HEK293 (cell line): ENCODE measurements at regions not wholly inside any gene's neighbourhood (a gene's known extent, or its start where the extent isn't known, plus 50 kb on each side); places are given as distances from the start of the nearest gene placed in this dataset.

Experiments
- CTCF ChIA-PET: fragments of 350-600 bp; formaldehyde crosslinking; extraction: SDS; loops from one replicate; lab custom pipeline; 2021; ENCODE audit warnings: antibody characterized with exemption; lab: Yijun Ruan, JAX
- POLR2A ChIA-PET: fragments of 300-600 bp; formaldehyde crosslinking; extraction: SDS; loops from one replicate; lab custom pipeline; 2020; ENCODE audit warnings: antibody characterized with exemption, inconsistent platforms; lab: Yijun Ruan, JAX
- H3K27ac ChIP-seq: fragments of 200-500 bp; sonication (Bioruptor generic); 2 replicates; pipeline ENCODE4 v1.5.1; 2014; ENCODE audit warnings: low read depth, low read length, control low read depth, inconsistent platforms; ENCODE audit errors: extremely low read depth
- H3K36me3 ChIP-seq, 2 experiments: fragments of 200-500 bp in 1 of 2; sonication (Bioruptor generic) in 1 of 2; 1 replicate in 1 of 2; 2 replicates in 1 of 2; pipeline ENCODE4 v1.5.1; 2014 to 2017; ENCODE audit warnings: inconsistent platforms in 2 of 2, low read length in 2 of 2; ENCODE audit not compliant: control insufficient read depth in 2 of 2, insufficient read depth in 1 of 2
- H3K4me1 ChIP-seq: fragments of 200-500 bp; sonication (Bioruptor generic); 2 replicates; pipeline ENCODE4 v1.5.1; 2014; ENCODE audit warnings: mild to moderate bottlenecking, low read length, inconsistent platforms; ENCODE audit not compliant: control insufficient read depth, insufficient read depth
- H3K4me3 ChIP-seq: 2 replicates; pipeline ENCODE4 v1.5.1; 2011; ENCODE audit warnings: low read depth, mild to moderate bottlenecking, control low read depth, low read length, moderate library complexity
- H3K9me3 ChIP-seq: fragments of 200-500 bp; sonication (Bioruptor generic); 2 replicates; pipeline ENCODE4 v1.5.1; 2014; ENCODE audit warnings: low read depth, low read length, inconsistent platforms; ENCODE audit not compliant: control insufficient read depth, insufficient read depth
- HIC1 ChIP-seq: fragments of 450-650 bp; formaldehyde crosslinking; IDR thresholded peaks from 2 replicates; pipeline ENCODE4 v1.5.1; 2016; ENCODE audit warnings: missing biosample characterization, missing genetic modification characterization
- KLF10 ChIP-seq: fragments of 450-650 bp; IDR thresholded peaks from 2 replicates; pipeline ENCODE4 v1.5.1; 2018; ENCODE audit warnings: missing biosample characterization, mild to moderate bottlenecking, missing genetic modification characterization
- SCRT1 ChIP-seq: fragments of 450-650 bp; formaldehyde crosslinking; IDR thresholded peaks from 2 replicates; pipeline ENCODE4 v1.5.1; 2016; ENCODE audit warnings: missing biosample characterization, missing genetic modification characterization, borderline replicate concordance
- SCRT2 ChIP-seq: fragments of 450-650 bp; formaldehyde crosslinking; IDR thresholded peaks from 2 replicates; pipeline ENCODE4 v1.5.1; 2016; ENCODE audit warnings: missing biosample characterization, missing genetic modification characterization
- TCF7L2 ChIP-seq: IDR thresholded peaks from 2 replicates; pipeline ENCODE4 v1.6.1; 2011; ENCODE audit warnings: low read depth, mild to moderate bottlenecking, inconsistent platforms, low read length, moderate library complexity, borderline replicate concordance
- YY2 ChIP-seq: fragments of 450-650 bp; formaldehyde crosslinking; IDR thresholded peaks from 2 replicates; pipeline ENCODE4 v1.5.1; 2016; ENCODE audit warnings: missing biosample characterization, missing genetic modification characterization
- ZBTB17 ChIP-seq: fragments of 450-650 bp; formaldehyde crosslinking; IDR thresholded peaks from 2 replicates; pipeline ENCODE4 v1.5.1; 2016; ENCODE audit warnings: missing biosample characterization, missing genetic modification characterization
- ZFP41 ChIP-seq: fragments of 450-650 bp; formaldehyde crosslinking; IDR thresholded peaks from 2 replicates; pipeline ENCODE4 v1.5.1; 2016; ENCODE audit warnings: missing biosample characterization, missing genetic modification characterization, borderline replicate concordance
- ZNF280C ChIP-seq: fragments of 450-650 bp; formaldehyde crosslinking; IDR thresholded peaks from 2 replicates; pipeline ENCODE4 v1.5.1; 2016; ENCODE audit warnings: missing biosample characterization, missing genetic modification characterization
- ZNF529 ChIP-seq: fragments of 450-650 bp; formaldehyde crosslinking; IDR thresholded peaks from 2 replicates; pipeline ENCODE4 v1.5.1; 2017; ENCODE audit warnings: missing genetic modification characterization, missing biosample characterization; ENCODE audit not compliant: insufficient replicate concordance
- ZNF624 ChIP-seq: fragments of 450-650 bp; formaldehyde crosslinking; IDR thresholded peaks from 2 replicates; pipeline ENCODE4 v1.5.1; 2017; ENCODE audit warnings: missing biosample characterization, missing genetic modification characterization
- ZNF626 ChIP-seq: fragments of 450-650 bp; sonication (Bioruptor Pico); formaldehyde crosslinking; IDR thresholded peaks from 2 replicates; pipeline ENCODE4 v1.5.1; 2018; ENCODE audit warnings: missing biosample characterization, missing genetic modification characterization, inconsistent platforms
- ZNF76 ChIP-seq: fragments of 450-650 bp; formaldehyde crosslinking; IDR thresholded peaks from 2 replicates; pipeline ENCODE4; 2016; ENCODE audit warnings: low read depth, missing biosample characterization, missing genetic modification characterization, borderline replicate concordance
- ZNF785 ChIP-seq: fragments of 450-650 bp; formaldehyde crosslinking; IDR thresholded peaks from 2 replicates; pipeline ENCODE4 v1.5.1; 2016; ENCODE audit warnings: missing biosample characterization, missing genetic modification characterization
- ZNF843 ChIP-seq: fragments of 450-650 bp; formaldehyde crosslinking; IDR thresholded peaks from 2 replicates; pipeline ENCODE4 v1.5.1; 2016; ENCODE audit warnings: missing biosample characterization, missing genetic modification characterization
- TF ChIP-seq, protein P1 (sequence below): fragments of 450-650 bp; formaldehyde crosslinking; IDR thresholded peaks from 2 replicates; pipeline ENCODE4 v1.5.1; 2016; ENCODE audit warnings: missing biosample characterization, missing genetic modification characterization

GRCh38 chr5:1950708-1951103, 68.0 kb upstream of the IRX4 start (continued):
- peak; percentile 100 for TF ChIP-seq HIC1 (tag by site-specific recombination)
- TF ChIP-seq, all 188 proteins: peak for 95

- no peaks in the 10 kb centered on the region for H3K9me3 ChIP-seq
- no peak overlapping the region for H3K27ac ChIP-seq
- ChIA-PET POLR2A (no interaction called here), CTCF (no interaction called here)
- no peaks in the 10 kb centered on the region for H3K36me3 ChIP-seq
- no peaks in the 10 kb centered on the region for H3K4me1 ChIP-seq
- H3K4me3 ChIP-seq, result no peak overlapping the region
- no peak for TF ChIP-seq KLF10
- no peak for TF ChIP-seq YY2 (tag by site-specific recombination)
These were observed 67.5 kb upstream of the IRX4 start for GRCh38 chr5:1950096-1950707.

DNA sequence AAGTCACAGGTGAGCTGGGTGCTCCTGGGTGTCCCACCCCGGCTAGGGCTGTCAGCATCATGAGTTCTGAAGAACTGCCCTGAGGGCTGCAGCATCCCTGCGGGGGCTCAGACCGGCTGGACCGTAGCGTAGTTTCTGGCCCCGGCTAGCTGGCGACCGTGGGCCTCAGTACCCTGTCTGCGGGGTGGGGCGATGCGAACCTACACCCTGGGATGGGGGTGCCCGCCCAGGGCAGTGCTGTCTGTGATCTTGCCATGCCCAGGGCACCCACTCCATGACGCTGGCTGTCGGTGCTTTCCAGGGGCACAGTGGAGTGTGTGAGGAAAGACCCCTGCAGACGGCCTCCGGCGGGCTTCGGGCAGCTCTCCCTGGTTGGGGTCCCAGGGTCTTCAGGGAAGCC, 66.5 kb upstream of the IRX4 start:
- ChIA-PET CTCF (interaction anchor here (1.1 kb wide), 1 partner anchor 67 kb away, joined by 3 read pairs; no protein-coding TSS in a partner anchor), POLR2A (no interaction called here)
- no peak overlapping the region for H3K4me3 ChIP-seq
- no peaks in the 10 kb centered on the region for H3K9me3 ChIP-seq
- no peaks in the 10 kb centered on the region for H3K4me1 ChIP-seq
- TF ChIP-seq ZNF76 (tag by site-specific recombination) (no peak), ZNF624 (no peak), ZNF280C (no peak), ZNF626 (tag by site-specific recombination) (no peak)
- H3K27ac ChIP-seq, result no peak overlapping the region
- H3K36me3 ChIP-seq, result no peaks in the 10 kb centered on the region

DNA sequence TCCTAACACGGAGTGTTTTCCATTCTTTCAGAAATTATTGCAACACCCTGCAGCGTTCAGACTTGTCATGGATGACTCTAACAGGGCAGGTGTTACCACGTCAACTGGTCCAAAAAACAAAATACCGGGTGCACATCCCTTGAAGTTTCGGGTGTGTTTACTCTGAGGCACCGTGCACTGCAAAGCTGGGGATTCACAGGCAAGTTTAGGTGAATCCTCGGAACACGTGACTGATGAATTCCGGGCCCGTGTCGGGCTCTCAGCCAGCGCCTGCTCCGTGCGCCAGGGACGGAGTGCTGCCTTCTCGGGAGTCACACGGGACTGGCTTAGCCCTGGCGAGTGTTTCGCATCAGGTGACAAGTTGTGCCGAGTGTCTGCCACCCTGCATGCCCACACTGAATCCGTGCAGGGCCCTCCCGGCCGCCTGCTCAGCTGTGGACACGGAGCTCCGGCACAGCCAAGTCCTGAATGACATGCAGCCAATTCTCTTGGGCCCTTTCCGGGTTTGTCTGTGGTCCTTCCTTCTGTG, 66.0 kb upstream of the IRX4 start:
- H3K9me3 ChIP-seq, result no peaks in the 10 kb centered on the region
- ChIA-PET POLR2A (no interaction called here), CTCF (interaction anchor here (1.1 kb wide), 1 partner anchor 67 kb away, joined by 3 read pairs; no protein-coding TSS in a partner anchor)
- no peaks in the 10 kb centered on the region for H3K36me3 ChIP-seq
- no peak overlapping the region for H3K4me3 ChIP-seq
- no peaks in the 10 kb centered on the region for H3K4me1 ChIP-seq
- H3K27ac ChIP-seq, result no peak overlapping the region
- no peak for TF ChIP-seq ZNF843 (tag by site-specific recombination)

DNA sequence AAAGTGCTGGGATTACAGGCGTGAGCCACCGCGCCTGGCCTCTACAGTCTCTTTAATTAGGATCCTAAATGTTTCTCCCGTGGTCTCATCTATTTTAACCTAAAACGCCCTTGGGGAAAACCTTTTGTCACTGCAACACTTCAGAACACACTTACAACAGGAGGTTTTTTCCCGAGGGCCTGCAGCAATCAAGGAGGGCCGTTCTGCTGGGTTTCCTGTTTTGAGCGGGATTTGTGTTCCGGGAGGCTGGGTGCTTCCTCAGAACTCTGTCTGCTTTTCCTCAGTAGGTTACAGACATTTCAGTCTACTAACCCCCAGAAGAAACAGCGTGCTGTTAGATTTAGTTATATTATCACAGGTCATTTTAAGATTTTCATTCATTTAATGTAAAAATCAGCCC, 65.4 kb upstream of the IRX4 start:
- H3K36me3 ChIP-seq, result no peaks in the 10 kb centered on the region
- H3K27ac ChIP-seq, result no peak overlapping the region
- no peaks in the 10 kb centered on the region for H3K9me3 ChIP-seq
- ChIA-PET CTCF (no interaction called here), POLR2A (interaction anchor here (0.6 kb wide), 1 partner anchor 264 kb away, joined by 3 read pairs; no protein-coding TSS in a partner anchor)
- no peak overlapping the region for H3K4me3 ChIP-seq
- TF ChIP-seq, protein P1, sequence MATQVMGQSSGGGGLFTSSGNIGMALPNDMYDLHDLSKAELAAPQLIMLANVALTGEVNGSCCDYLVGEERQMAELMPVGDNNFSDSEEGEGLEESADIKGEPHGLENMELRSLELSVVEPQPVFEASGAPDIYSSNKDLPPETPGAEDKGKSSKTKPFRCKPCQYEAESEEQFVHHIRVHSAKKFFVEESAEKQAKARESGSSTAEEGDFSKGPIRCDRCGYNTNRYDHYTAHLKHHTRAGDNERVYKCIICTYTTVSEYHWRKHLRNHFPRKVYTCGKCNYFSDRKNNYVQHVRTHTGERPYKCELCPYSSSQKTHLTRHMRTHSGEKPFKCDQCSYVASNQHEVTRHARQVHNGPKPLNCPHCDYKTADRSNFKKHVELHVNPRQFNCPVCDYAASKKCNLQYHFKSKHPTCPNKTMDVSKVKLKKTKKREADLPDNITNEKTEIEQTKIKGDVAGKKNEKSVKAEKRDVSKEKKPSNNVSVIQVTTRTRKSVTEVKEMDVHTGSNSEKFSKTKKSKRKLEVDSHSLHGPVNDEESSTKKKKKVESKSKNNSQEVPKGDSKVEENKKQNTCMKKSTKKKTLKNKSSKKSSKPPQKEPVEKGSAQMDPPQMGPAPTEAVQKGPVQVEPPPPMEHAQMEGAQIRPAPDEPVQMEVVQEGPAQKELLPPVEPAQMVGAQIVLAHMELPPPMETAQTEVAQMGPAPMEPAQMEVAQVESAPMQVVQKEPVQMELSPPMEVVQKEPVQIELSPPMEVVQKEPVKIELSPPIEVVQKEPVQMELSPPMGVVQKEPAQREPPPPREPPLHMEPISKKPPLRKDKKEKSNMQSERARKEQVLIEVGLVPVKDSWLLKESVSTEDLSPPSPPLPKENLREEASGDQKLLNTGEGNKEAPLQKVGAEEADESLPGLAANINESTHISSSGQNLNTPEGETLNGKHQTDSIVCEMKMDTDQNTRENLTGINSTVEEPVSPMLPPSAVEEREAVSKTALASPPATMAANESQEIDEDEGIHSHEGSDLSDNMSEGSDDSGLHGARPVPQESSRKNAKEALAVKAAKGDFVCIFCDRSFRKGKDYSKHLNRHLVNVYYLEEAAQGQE, result no peak
- no peak for TF ChIP-seq TCF7L2
- TF ChIP-seq SCRT2 (tag by site-specific recombination), result no peak
- TF ChIP-seq ZFP41 (tag by site-specific recombination), result no peak
- TF ChIP-seq ZNF785 (tag by site-specific recombination), result no peak
- no peak for TF ChIP-seq ZBTB17 (tag by site-specific recombination)
- TF ChIP-seq ZNF76 (tag by site-specific recombination), result no peak
- no peak for TF ChIP-seq ZNF529 (tag by site-specific recombination)
- TF ChIP-seq SCRT1 (tag by site-specific recombination), result no peak
- H3K4me1 ChIP-seq, result no peaks in the 10 kb centered on the region
